ENCODE measurements at regions not wholly inside any gene's neighbourhood (a gene's known extent, or its start where the extent isn't known, plus 50 kb on each side); places are given as distances from the start of the nearest gene placed in this dataset.

DNA sequence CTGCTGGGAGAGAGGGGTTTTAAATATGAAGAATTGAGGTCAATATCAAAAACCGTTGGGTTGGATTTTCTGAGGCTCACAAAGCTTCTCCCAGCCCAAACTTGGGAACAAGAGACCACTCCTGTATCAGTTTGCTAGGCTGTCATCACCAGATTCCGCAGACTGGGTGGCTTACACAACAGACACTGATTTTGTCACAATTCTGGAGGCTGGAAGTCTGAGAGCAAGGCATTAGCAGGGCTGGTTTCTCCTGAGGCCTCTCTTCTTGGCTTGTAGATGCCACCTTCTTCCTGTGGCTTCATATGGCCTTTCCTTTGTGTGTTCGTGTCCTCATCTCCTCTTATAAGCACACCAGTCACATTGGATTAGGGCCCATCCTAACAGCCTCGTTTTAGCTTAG is 122.9 kb upstream of the COPS8 start:
- no peak overlapping the region for H3K4me3 ChIP-seq (replicated peaks; ENCODE audit: low read depth, low read length)
- TF ChIP-seq, protein P1, sequence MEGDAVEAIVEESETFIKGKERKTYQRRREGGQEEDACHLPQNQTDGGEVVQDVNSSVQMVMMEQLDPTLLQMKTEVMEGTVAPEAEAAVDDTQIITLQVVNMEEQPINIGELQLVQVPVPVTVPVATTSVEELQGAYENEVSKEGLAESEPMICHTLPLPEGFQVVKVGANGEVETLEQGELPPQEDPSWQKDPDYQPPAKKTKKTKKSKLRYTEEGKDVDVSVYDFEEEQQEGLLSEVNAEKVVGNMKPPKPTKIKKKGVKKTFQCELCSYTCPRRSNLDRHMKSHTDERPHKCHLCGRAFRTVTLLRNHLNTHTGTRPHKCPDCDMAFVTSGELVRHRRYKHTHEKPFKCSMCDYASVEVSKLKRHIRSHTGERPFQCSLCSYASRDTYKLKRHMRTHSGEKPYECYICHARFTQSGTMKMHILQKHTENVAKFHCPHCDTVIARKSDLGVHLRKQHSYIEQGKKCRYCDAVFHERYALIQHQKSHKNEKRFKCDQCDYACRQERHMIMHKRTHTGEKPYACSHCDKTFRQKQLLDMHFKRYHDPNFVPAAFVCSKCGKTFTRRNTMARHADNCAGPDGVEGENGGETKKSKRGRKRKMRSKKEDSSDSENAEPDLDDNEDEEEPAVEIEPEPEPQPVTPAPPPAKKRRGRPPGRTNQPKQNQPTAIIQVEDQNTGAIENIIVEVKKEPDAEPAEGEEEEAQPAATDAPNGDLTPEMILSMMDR (IDR thresholded peaks at IDR 0.05; ENCODE audit: low read length, missing control alignments): no peak
- no peak for DNase-seq (ENCODE audit: low read depth)

DNA sequence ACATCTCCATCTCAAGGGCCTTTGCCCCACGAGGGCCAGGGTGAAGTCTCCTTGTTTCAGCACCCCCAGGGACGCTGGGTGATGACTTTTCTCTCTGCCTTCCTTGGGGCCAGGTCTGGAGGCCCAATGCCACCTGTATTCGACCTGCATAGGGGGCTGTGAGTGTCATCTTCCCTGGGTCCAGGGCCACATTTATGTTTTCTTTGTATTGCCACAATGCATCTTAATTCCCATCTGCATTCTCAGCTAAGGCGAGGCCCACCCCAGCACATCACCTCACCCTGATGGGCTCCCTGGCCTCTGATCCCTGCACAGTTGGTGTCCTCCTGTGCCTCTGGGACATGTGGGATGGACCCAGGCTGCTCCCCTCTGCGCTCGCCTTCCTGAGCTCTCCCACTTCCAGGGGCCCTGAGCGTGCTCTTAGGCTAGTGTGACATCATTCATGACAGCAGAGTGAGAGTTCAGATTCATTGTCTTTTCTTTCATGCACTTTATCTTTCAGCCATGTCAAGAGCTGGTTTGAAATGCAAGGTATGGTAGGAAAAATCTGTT is 122.0 kb upstream of the COPS8 start:
- no peak for DNase-seq (ENCODE audit: low read depth)
- TF ChIP-seq, protein P1 (IDR thresholded peaks at IDR 0.05; ENCODE audit: low read length, missing control alignments): no peak
- H3K4me3 ChIP-seq (replicated peaks; ENCODE audit: low read depth, low read length): no peak overlapping the region

DNA sequence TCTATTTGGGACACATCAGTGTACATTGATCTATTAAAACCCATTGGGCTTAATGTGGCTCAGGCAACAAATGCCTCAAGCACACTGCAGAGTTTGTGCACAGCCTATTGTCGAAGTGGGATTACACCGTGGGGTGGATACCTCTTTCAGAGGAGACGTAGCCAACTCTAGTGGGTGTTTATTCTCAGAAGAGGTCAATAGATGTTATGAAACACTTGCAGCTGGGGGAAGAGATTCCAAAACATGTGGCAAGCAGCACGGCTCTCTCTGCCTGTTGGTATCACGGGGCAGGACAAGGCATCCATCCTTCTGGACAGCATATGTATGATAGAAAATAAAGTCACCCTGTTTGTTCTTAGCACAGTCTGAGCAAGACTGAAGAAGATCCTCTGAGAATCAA is 121.4 kb upstream of the COPS8 start:
- no peak overlapping the region for H3K4me3 ChIP-seq (replicated peaks; ENCODE audit: low read depth, low read length)
- TF ChIP-seq, protein P1 (IDR thresholded peaks at IDR 0.05; ENCODE audit: low read length, missing control alignments): no peak
- no peak for DNase-seq (ENCODE audit: low read depth)

DNA sequence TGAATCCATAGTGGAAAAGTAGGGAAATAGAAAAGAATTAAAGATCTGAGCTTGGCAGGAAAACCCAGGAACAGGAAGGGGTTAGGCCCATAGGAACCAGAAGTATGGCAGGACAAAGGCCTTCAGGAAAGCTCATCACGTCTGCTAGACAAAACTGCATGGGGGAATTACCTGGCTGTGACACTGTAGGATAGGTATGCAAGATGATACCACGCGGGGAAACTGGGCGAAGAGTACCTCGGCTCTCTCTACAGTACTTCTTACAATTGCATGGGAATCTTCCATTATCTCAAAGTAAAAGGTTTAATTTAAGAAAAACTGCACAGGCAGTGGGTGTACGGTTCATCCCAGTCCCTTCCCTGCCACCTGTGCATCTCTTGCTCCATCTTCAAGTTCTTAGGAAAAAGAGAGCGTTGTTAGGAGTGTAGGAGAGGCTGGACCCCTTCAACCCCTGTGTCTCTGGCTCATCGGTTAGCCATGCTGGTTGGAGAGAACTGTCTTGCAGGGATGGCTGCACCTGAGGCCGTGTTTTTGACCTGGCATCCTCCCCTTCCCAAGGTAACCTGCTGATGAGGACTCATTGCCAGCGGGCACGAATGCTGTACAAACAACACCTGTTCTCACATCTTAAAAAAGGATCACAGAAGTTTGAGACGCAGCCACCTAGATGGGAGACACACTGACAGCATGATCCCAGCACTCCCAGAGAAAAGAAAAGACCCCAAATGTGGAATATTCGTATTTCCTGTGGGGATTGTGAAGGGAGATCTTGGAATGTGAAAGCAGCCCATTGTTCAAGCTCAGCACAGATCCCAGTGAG is 120.5 kb upstream of the COPS8 start:
- TF ChIP-seq, protein P1 (IDR thresholded peaks at IDR 0.05; ENCODE audit: low read length, missing control alignments): no peak
- H3K4me3 ChIP-seq (replicated peaks; ENCODE audit: low read depth, low read length): no peak overlapping the region
- no peak for DNase-seq (ENCODE audit: low read depth)

DNA sequence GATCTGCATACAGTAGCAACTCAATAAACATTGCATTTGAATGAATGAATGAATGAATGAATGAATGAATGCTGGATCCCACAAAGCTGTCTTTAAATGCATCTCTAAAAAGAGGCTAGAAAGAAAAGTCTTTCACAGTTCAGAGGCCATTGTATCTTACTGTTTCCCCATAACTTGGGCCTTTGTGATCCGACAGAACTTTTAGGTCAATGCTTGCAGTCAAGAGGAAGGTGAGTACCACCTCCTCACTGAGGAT is 119.9 kb upstream of the COPS8 start:
- DNase-seq (ENCODE audit: low read depth): no peak
- TF ChIP-seq, protein P1 (IDR thresholded peaks at IDR 0.05; ENCODE audit: low read length, missing control alignments): no peak
- no peak overlapping the region for H3K4me3 ChIP-seq (replicated peaks; ENCODE audit: low read depth, low read length)

DNA sequence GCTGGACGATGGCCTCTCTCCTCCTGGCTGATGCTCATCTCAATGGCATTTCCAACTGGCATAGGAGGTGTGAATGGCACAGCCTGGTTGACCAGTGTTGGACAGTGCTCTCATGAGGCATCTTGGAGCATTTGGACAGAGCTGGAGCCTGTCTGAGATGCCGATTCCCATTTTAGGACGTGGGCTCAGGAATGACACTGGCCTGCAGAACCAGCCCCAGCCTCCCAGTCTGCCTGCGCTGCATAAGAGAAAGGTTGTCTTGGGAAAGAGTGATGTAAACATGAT is 118.2 kb upstream of the COPS8 start:
- no peak overlapping the region for H3K4me3 ChIP-seq (replicated peaks; ENCODE audit: low read depth, low read length)
- TF ChIP-seq, protein P1 (IDR thresholded peaks at IDR 0.05; ENCODE audit: low read length, missing control alignments): no peak
- DNase-seq (ENCODE audit: low read depth): no peak

Measured in fibroblast of pulmonary artery (primary cell).